ENCODE measurements at regions not wholly inside any gene's neighbourhood (a gene's known extent, or its start where the extent isn't known, plus 50 kb on each side); places are given as distances from the start of the nearest gene placed in this dataset.

DNA sequence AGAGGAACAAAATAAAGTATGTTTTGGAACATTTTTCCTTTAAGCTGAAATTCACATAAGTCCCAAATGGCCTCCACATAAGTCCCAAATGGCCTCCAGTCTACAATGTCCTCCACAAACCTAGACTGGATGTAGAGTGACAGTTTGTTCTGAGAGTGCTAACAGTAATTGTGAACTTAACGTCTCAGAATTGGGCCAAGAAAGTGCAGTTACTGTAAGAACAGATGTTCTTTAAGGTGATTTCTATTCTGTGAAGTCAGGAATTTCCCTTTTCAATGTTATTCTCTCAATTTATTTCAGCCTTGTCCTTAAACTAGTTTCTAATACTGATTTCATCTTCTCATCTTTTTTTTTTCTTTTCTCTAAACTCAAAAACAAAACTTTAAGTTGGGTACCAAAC is 188.7 kb upstream of the SEMA3E start:
- TF ChIP-seq CTCF (conservative IDR thresholded peaks at IDR 0.05 in 1 of 2, IDR thresholded peaks at IDR 0.05 in 1 of 2; ENCODE audit: low read depth in 1 of 2, low read length in 2 of 2), result no peak
- TF ChIP-seq EZH2 (IDR thresholded peaks at IDR 0.05; ENCODE audit: low read length, missing control alignments), result no peak
